HCT116 (cell line): ENCODE measurements at regions not wholly inside any gene's neighbourhood (a gene's known extent, or its start where the extent isn't known, plus 50 kb on each side); places are given as distances from the start of the nearest gene placed in this dataset.

Source experiments
- CTCF ChIP-seq, 3 experiments: fragments of 200-600 bp in 1 of 3; sonication (generic) in 1 of 3; IDR thresholded peaks in 2 of 3; conservative IDR thresholded peaks in 1 of 3; 2 replicates each; pipeline ENCODE4 v1.5.1; 2012 to 2017; ENCODE audit warnings: low read depth in 2 of 3, low read length in 2 of 3, antibody characterized with exemption in 1 of 3, borderline replicate concordance in 1 of 3, control low read depth in 1 of 3, mild to moderate bottlenecking in 1 of 3, mixed read lengths in 1 of 3, mixed run types in 1 of 3, moderate library complexity in 1 of 3; ENCODE audit not compliant: insufficient read depth in 1 of 3
- EZH2phosphoT487 ChIP-seq: fragments of 200-600 bp; IDR thresholded peaks from 2 replicates; pipeline ENCODE4 v1.6.1; 2018; ENCODE audit warnings: antibody characterized with exemption, borderline replicate concordance
- POLR2A ChIP-seq: IDR thresholded peaks from 2 replicates; pipeline ENCODE4 v1.7.0; 2011; ENCODE audit warnings: borderline replicate concordance; ENCODE audit not compliant: insufficient read depth, insufficient read length; ENCODE audit errors: extremely low read depth
- POLR2AphosphoS5 ChIP-seq: IDR thresholded peaks from 2 replicates; pipeline ENCODE4 v1.6.1; 2011; ENCODE audit warnings: mild to moderate bottlenecking, low read depth, low read length, moderate library complexity
- RAD21 ChIP-seq: IDR thresholded peaks from 2 replicates; pipeline ENCODE4 v1.6.1; 2012; ENCODE audit warnings: low read depth, mild to moderate bottlenecking
- REST ChIP-seq: IDR thresholded peaks from 2 replicates; pipeline ENCODE4 v1.6.1; 2012; ENCODE audit warnings: low read depth
- SIN3A ChIP-seq: IDR thresholded peaks from 2 replicates; pipeline ENCODE4 v1.6.1; 2012; ENCODE audit warnings: low read depth
- SRF ChIP-seq: IDR thresholded peaks from 2 replicates; pipeline ENCODE4 v1.6.1; 2012; ENCODE audit warnings: low read depth
- TCF7L2 ChIP-seq: IDR thresholded peaks from 2 replicates; pipeline ENCODE4 v1.7.0; 2011; ENCODE audit warnings: borderline replicate concordance, inconsistent platforms; ENCODE audit not compliant: insufficient read depth, insufficient read length; ENCODE audit errors: extremely low read depth
- YY1 ChIP-seq: IDR thresholded peaks from 2 replicates; pipeline ENCODE4 v1.6.1; 2011; ENCODE audit warnings: low read length, low read depth, moderate library complexity, mild to moderate bottlenecking; ENCODE audit not compliant: insufficient replicate concordance; ENCODE audit errors: extremely low read depth
- ZNF274 ChIP-seq: fragments of 200-500 bp; sonication (Bioruptor generic); IDR thresholded peaks from 2 replicates; pipeline ENCODE4 v1.6.1; 2014; ENCODE audit warnings: mild to moderate bottlenecking, low read depth, low read length, inconsistent platforms

GRCh38 chr7:36075561-36075960 is 77.5 kb upstream of the EEPD1 start:
- TF ChIP-seq POLR2A (no peak), RAD21 (no peak), SIN3A (no peak), REST (no peak), SRF (no peak), TCF7L2 (no peak), CTCF (IDR thresholded peaks at IDR 0.05 in 2 of 3, conservative IDR thresholded peaks at IDR 0.05 in 1 of 3; ENCODE audit: borderline replicate concordance in 1 of 3, insufficient read depth in 1 of 3, low read depth in 2 of 3, low read length in 2 of 3) (no peak), ZNF274 (no peak), EZH2phosphoT487 (no peak), POLR2AphosphoS5 (no peak), YY1 (no peak)
